ENCODE measurements at regions not wholly inside any gene's neighbourhood (a gene's known extent, or its start where the extent isn't known, plus 50 kb on each side); places are given as distances from the start of the nearest gene placed in this dataset.

- Histone ChIP-seq H3K9me3 (replicated peaks; ENCODE audit: control insufficient read depth, insufficient read depth, low read length) (peaks cover 2% of the 10 kb centered on the region), H3K27ac (ENCODE audit: insufficient read depth, low read depth, low read length) (no peak overlapping the region), H3K36me3 (ENCODE audit: control insufficient read depth in 2 of 2, extremely low read depth in 1 of 2, insufficient read depth in 2 of 2, low read length in 2 of 2) (no peaks in the 10 kb centered on the region), H3K9me1 (replicated peaks; ENCODE audit: control insufficient read depth, extremely low read depth, insufficient read depth, low read length) (no peaks in the 10 kb centered on the region), H3K4me3 (replicated peaks in 1 of 3; ENCODE audit: insufficient read depth in 1 of 3, low read depth in 1 of 3, low read length in 3 of 3) (no peak overlapping the region), H2AFZ (ENCODE audit: low read depth, low read length) (no peak overlapping the region), H3K9ac (replicated peaks; ENCODE audit: extremely low read depth, insufficient read depth, low read length) (no peak overlapping the region), H3K4me1 (ENCODE audit: control insufficient read depth, extremely low read depth, insufficient read depth, low read length) (no peaks in the 10 kb centered on the region), H3K79me2 (ENCODE audit: control insufficient read depth, insufficient read depth, low read length) (no peaks in the 10 kb centered on the region), H4K20me1 (replicated peaks; ENCODE audit: control insufficient read depth, extremely low read depth, insufficient read depth, low read length) (no peaks in the 10 kb centered on the region), H3K4me2 (ENCODE audit: insufficient read depth, low read length) (no peak overlapping the region), H3K27me3 (ENCODE audit: control insufficient read depth in 2 of 2, insufficient read depth in 2 of 2, low read length in 2 of 2) (no peaks in the 10 kb centered on the region)
- no peak for DNase-seq (ENCODE audit: low read depth, low spot score)
- dilution Hi-C loops (cut with MboI; ENCODE audit: extremely low pct_ligation_motif_present, low sequenced_read_pairs): no loop called here
- FAIRE-seq: no peak
- ChIA-PET POLR2A (no interaction called here), CTCF (no interaction called here)
- intact Hi-C loops (cut with micrococcal nuclease): no loop called here
- BruUV-seq (replicated peaks): no TSS peak
- TF ChIP-seq MAX (IDR thresholded peaks at IDR 0.05; ENCODE audit: insufficient read depth, insufficient read length) (no peak), POLR2AphosphoS5 (IDR thresholded peaks at IDR 0.05; ENCODE audit: insufficient read depth, low read depth, low read length) (no peak), JUN (IDR thresholded peaks at IDR 0.05; ENCODE audit: borderline replicate concordance, insufficient read depth, insufficient read length, low read depth) (no peak), FOS (IDR thresholded peaks at IDR 0.05; ENCODE audit: borderline replicate concordance, insufficient read depth, low read length) (no peak), CTCF (IDR thresholded peaks at IDR 0.05; ENCODE audit: extremely low read depth in 1 of 2, insufficient read depth in 1 of 2, low read depth in 1 of 2, low read length in 2 of 2) (no peak)
Measured at GRCh38 chr16:6019490-6019991, 921.9 kb upstream of the EEF2KMT start.
